GM19463 (cell line): ENCODE measurements at regions not wholly inside any gene's neighbourhood (a gene's known extent, or its start where the extent isn't known, plus 50 kb on each side); places are given as distances from the start of the nearest gene placed in this dataset.

ENCODE experiments used
- ATAC-seq: cut with Tn5 transposase; IDR thresholded peaks from one replicate; pipeline ENCODE4 v1.9.1; 2021; ENCODE audit warnings: mild to moderate bottlenecking, moderate library complexity; ENCODE audit not compliant: unreplicated experiment

- ATAC-seq, result no peak
Observed at GRCh38 chr14:66143387-66144112, 342.6 kb upstream of the CCDC196 start.

- no peak for ATAC-seq
Observed at GRCh38 chr14:66152302-66152701, 333.9 kb upstream of the CCDC196 start.

DNA sequence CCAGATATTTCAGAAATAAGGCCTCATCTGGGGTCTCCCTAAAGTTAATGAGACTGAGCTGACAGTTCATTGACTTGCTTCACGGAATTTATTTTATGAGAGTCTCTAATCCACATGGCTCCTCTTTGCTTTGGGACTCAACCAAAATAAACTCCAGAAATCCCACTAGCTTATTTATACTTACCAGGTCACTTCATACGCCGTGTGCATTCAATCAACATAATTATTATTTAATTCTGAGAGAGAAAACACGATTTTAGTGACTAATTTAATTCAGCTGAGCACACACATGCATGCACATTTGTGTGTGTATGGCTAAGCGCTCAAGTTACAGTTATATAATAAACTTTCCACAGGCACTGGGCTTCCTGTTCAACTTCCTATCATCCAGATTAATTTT, 333.4 kb upstream of the CCDC196 start:
- ATAC-seq, result no peak

GRCh38 chr14:66163023-66163422, 323.1 kb upstream of the CCDC196 start:
- ATAC-seq, result no peak

- ATAC-seq, result no peak
Observed at GRCh38 chr14:66165337-66165736, 320.8 kb upstream of the CCDC196 start.

DNA sequence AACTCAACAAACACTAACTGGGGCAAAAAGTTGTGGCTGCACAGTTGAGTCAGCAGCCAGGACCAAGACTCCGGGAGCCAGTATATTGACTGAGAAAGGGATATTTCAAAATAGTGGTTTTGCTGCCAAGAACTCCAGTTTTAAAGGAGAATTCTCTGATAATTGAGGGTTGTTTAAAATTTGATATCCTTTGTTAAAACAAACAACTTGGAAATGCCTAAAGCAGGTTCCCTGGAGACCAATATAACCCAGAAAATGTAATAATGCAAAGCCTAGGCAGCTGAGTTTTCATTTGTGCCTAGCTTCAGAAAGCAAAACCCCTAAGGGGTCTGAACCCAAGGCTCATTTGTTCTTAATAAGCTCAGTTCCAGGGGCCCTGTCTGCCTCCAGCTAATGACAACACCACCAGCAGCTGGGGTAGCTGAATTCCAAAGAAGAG, 311.7 kb upstream of the CCDC196 start:
- ATAC-seq, result no peak

- ATAC-seq, result no peak
Observed at GRCh38 chr14:66177935-66178334, 308.2 kb upstream of the CCDC196 start.

DNA sequence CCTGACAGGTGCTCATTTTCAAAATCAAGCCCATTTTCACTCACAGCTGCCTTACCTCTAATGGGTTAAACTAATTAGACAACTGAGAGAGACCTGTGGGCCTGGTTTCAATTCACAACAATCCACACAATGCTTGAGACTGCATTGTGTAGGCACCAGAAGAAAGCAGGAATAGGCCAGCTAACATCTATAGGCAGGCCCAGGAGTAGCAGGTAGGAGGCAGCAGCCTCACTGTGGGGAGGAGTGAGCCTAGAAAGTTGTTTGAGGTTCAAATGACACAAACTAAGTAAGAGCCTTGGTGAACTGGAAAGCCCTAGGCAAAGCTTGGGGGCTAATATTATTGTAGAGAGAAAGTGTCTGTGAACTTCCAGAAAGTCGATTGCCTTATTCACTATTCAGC, 289.5 kb upstream of the CCDC196 start:
- no peak for ATAC-seq

- ATAC-seq, result no peak
Observed at GRCh38 chr14:66197276-66197675, 288.9 kb upstream of the CCDC196 start.

GRCh38 chr14:66206554-66206953, 279.6 kb upstream of the CCDC196 start:
- no peak for ATAC-seq

DNA sequence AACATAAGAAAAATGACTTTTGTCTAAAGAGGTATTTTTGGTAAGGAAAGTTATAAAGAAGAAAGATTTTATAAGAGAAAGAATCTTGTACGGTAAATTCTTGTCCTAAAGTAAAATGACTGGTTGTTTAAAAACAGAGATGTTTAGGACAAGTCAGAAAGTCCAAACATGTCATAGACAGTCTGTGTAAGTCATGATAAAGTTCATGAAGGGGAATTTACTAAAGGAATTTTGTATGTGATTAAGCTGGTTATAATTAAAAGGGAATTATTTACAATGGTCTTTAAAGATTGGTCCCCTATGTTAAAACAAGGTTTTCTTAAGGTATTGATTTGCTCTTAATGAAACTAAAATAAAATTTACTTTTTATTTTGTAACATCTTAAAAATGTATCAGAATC, 269.4 kb upstream of the CCDC196 start:
- ATAC-seq, result no peak

DNA sequence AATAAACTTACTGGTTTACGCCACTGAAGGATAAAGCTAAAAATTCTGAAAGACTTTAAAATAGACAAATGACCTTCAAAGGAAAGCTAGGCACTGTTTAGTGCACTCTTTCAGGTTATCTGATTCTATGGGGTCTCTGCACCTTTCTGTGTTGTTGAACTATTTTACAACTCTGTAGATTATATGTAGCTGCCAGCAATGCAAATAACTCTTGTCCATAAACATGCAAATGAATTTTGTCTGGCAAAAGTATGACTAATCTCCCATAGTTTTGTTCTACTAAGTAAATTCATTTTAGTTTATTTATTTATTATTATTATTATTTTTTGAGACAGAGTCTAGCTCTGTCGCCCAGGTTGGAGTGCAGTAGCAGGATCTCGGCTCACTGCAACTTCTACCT, 266.3 kb upstream of the CCDC196 start:
- ATAC-seq, result no peak

GRCh38 chr14:66224492-66225178, 261.5 kb upstream of the CCDC196 start:
- no peak for ATAC-seq

DNA sequence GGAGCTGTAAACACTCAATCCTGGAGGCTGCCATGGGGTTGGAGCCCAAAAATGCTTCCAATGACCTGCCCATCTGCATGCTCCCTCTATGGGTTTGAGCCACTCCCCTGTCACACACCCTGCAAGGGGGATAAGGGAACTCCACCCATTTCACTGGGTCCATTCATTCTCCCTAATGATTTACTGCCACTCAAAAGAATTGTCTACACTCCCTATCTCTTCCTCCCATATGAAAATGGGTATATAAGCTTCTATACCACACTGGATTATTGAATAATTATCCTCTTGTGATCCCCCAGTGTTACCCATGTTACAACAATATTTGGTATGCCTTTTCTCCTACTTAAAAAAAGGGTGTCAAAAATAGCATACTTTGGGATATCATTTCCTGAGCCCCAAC, 260.8 kb upstream of the CCDC196 start:
- ATAC-seq, result no peak

DNA sequence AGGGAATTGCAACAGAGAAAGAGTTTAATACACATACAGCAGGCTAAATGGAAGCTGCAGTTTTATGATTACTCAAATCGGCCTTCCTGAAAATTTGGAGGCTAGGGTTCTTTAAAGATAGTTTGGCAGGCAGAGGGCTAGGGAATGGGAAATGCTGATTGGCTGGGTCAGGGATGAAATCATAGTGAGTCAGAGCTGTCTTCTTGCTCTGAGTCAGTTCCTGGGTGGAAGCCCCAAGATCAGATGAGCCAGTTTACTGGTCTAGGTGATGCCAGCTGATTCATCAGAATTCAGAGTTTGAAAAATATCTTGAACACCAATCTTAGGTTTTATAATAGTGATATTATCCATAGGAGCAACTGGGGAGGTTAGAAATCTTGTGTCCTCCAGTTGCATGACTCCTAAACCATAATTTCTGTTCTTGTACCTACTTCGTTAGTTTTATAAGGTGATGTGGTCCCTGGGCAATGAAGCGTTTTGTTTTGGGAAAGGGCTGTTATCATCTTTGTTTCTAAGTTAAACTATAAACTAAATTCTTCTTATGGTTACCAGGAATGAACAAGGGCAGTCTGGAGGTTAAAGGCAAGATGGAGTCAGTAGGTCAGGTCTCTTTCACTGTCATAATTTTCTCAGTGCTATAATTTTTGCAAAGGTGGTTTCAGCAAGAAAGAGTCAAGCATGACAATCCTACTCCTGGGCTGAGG, 257.8 kb upstream of the CCDC196 start:
- ATAC-seq, result no peak

DNA sequence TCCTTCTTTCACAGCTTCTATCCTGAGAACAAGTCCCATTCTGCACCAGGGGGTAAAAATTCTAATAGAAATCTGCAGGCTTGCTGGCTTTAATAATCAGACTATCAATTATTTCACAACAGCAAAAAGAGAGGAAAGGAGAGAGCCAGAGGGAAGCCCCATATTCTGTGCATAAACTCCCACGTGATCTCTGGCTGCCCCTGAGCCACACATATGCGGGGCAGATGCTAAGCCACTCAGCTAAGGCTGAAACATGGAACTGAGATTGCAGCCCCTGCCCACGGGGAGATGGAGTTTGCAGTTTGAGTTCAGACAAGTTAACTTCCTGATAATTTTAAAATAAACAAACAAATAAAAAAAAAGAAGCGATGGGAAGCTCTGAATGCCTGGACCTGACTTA, 254.4 kb upstream of the CCDC196 start:
- no peak for ATAC-seq

DNA sequence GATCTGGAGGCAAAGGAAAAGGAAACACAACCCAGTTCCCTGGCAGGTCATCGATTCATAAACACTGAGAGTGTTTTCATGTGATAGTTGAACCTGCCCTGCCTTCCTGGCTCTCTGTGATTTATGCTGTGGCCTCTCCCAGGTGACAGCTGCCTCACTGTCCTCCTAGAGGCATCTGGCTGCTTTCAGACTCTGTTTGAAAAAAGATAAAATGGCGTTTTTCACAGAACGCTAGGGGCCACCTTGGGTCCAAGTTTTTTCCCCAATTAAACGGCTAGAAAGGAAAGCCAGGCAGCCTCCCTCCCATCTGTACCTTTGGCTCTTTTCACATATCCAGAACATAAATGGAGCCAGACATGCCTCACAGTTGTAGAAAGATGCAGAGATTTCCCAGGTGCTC, 252.6 kb upstream of the CCDC196 start:
- no peak for ATAC-seq

DNA sequence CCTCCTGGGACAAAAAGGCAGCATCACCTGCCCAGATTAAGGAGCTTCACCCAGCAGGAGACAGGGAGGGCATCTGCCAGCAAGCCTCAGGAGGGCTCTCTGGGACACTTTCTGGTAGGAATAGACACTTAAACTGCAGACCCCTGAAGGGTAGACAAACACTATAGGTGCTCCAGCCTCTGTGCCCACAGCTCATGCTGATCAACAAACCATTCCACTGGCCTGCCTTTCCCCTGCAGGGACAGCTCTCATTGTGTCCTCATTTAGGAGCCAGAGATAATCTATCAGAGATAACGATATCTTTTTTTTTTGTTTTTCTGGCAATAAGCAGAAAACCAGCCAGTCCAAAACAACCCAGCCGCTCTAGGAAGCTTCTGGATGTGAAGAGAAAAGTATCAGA, 251.8 kb upstream of the CCDC196 start:
- no peak for ATAC-seq

DNA sequence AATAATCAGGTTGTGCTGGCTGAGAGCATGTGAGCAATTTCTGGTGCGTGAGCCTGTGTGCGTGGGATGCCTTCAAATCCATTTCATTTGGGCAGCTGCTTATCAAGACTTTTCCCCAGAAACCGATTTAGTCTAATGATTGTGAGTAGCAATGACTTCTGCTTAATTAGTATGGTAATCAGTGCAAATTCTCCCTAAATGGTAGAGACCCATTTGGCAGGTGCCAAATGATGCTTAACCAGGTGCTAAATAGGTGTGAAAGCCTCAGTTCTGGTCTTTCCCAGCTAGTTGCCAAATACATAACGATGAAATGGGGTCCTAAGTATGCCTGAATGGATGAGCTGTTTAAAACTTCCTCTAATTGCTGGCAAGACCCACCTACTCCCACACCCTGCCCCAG, 248.4 kb upstream of the CCDC196 start:
- ATAC-seq, result no peak

DNA sequence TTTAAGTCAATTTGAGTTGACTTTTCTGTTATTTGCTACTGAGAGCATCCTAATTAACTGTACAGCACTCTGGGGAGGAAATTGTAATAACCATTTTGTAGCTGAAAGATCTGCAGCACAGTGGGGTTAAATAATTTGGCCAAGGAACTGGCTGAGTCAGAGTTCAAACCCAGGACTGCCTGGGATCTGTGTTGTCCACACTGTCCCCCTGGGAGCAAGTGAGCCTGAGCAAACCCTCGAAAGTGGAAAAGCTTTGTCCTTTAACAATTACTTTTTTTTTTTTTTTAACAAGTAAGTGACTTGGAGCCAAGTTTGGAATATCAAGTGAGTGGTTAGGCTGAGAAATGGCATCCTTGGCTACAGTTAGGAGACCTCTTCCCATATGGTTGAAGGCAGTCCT, 247.2 kb upstream of the CCDC196 start:
- ATAC-seq, result no peak

- ATAC-seq, result no peak
Observed at GRCh38 chr14:66239589-66239988, 246.6 kb upstream of the CCDC196 start.

DNA sequence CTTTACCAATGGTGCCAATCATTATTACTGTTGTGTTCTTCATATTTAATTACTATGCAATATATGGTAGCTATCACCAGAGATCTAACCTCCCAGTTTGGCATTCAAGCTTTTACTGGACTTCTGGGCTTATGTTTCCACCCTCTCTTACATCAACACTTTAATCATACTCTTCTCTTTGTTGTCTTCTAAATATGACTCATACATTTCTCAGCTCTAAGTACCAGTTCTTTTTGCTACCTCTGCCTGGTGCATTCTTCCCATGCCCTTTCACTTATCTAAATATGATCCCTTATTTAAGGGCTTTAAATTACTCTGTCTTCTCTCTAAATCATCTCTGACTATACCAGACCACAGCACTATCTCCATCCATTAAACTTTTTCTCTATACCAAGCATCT, 246.1 kb upstream of the CCDC196 start:
- no peak for ATAC-seq
